A673 (cell line): ENCODE measurements at regions not wholly inside any gene's neighbourhood (a gene's known extent, or its start where the extent isn't known, plus 50 kb on each side); places are given as distances from the start of the nearest gene placed in this dataset.
A peak's percentile ranks its signal among the peaks of the same experiment; 100 is the strongest.

Experiments used
- BruUV-seq: library from RNA; stranded (reverse); fragments of 400-500 nt; replicated peaks from 2 replicates; lab custom pipeline; 2021; lab: Mats Ljungman, UMichigan
- CTCF ChIA-PET: fragments of 300-600 bp; sonication (Branson Sonifier 250); formaldehyde crosslinking; loops from one replicate; lab custom pipeline; 2022; ENCODE audit warnings: antibody characterized with exemption; lab: Charles Lee
- POLR2A ChIA-PET: fragments of 300-600 bp; sonication (Branson Sonifier 250); formaldehyde crosslinking; loops from one replicate; lab custom pipeline; 2022; ENCODE audit warnings: antibody characterized with exemption; ENCODE audit not compliant: low non-redundant PET; lab: Charles Lee
- DNase-seq: peaks from one replicate; pipeline ENCODE4 v3.0.0-alpha.2; 2015; ENCODE audit warnings: low spot score
- H3K27ac ChIP-seq: fragments of 200-600 bp; sonication (generic); 2 replicates; pipeline ENCODE4 v1.5.1; 2016; ENCODE audit warnings: mixed run types, low read depth, mild to moderate bottlenecking, mixed read lengths, antibody characterized with exemption, low read length; ENCODE audit not compliant: poor library complexity, severe bottlenecking
- H3K27me3 ChIP-seq: fragments of 200-600 bp; sonication (generic); replicated peaks from 2 replicates; pipeline ENCODE4 v1.6.1; 2017; ENCODE audit warnings: mixed run types, low read depth, mild to moderate bottlenecking, mixed read lengths, antibody characterized with exemption, low read length; ENCODE audit not compliant: insufficient read depth, poor library complexity
- H3K36me3 ChIP-seq: fragments of 200-600 bp; sonication (generic); 2 replicates; pipeline ENCODE4 v1.6.1; 2016; ENCODE audit warnings: mixed run types, mild to moderate bottlenecking, mixed read lengths, antibody characterized with exemption, low read length; ENCODE audit not compliant: insufficient read depth, poor library complexity, severe bottlenecking
- H3K4me1 ChIP-seq: fragments of 200-600 bp; sonication (generic); 2 replicates; pipeline ENCODE4 v1.6.1; 2017; ENCODE audit warnings: mixed run types, mild to moderate bottlenecking, mixed read lengths, antibody characterized with exemption, low read length; ENCODE audit not compliant: insufficient read depth, poor library complexity, severe bottlenecking
- H3K4me3 ChIP-seq: fragments of 200-600 bp; sonication (generic); 2 replicates; pipeline ENCODE4 v1.5.1; 2016; ENCODE audit warnings: low read depth, mixed run types, mild to moderate bottlenecking, mixed read lengths, low read length; ENCODE audit not compliant: poor library complexity, severe bottlenecking
- H3K9me3 ChIP-seq: fragments of 200-600 bp; sonication (generic); 2 replicates; pipeline ENCODE4 v1.6.1; 2016; ENCODE audit warnings: mixed run types, low read depth, mild to moderate bottlenecking, mixed read lengths, antibody characterized with exemption, low read length; ENCODE audit not compliant: poor library complexity, severe bottlenecking
- CTCF ChIP-seq: fragments of 300-800, 200-600 bp; sonication (generic); conservative IDR thresholded peaks from 2 replicates; pipeline ENCODE4 v1.5.1; 2017; ENCODE audit warnings: low read depth, mild to moderate bottlenecking, antibody characterized with exemption, low read length, moderate library complexity, mixed read lengths
- EZH2 ChIP-seq: fragments of 200-600 bp; sonication (generic); IDR thresholded peaks from 2 replicates; pipeline ENCODE4 v1.6.1; 2017; ENCODE audit warnings: borderline replicate concordance, low read depth, mild to moderate bottlenecking, mixed read lengths, antibody characterized with exemption, low read length; ENCODE audit not compliant: poor library complexity, severe bottlenecking
- intact Hi-C: fragments of 100-400 bp; cut with micrococcal nuclease; formaldehyde crosslinking; loops from one replicate; pipeline ENCODE4 v1.10.0; 2022; ENCODE audit not compliant: unreplicated experiment

GRCh38 chr6:110538416-110539160 is 62.2 kb upstream of the SLC22A16 start:
- ChIA-PET POLR2A (no interaction called here), CTCF (no interaction called here)
- no peaks in the 10 kb centered on the region for H3K36me3 ChIP-seq
- H3K27ac ChIP-seq = no peak overlapping the region
- peaks cover 8% of the 10 kb centered on the region for H3K4me1 ChIP-seq
- peaks cover 5% of the 10 kb centered on the region for H3K9me3 ChIP-seq
- intact Hi-C loops = no loop called here
- TF ChIP-seq CTCF = no peak
- TF ChIP-seq EZH2 = no peak
- DNase-seq = no peak
- H3K27me3 ChIP-seq = peaks cover 21% of the 10 kb centered on the region
- no peak overlapping the region for H3K4me3 ChIP-seq
- no TSS peak for BruUV-seq

- CTCF ChIA-PET = no interaction called here
- no peak overlapping the region for H3K4me3 ChIP-seq
- peaks cover 8% of the 10 kb centered on the region for H3K4me1 ChIP-seq
- H3K27me3 ChIP-seq = peaks cover 26% of the 10 kb centered on the region
- POLR2A ChIA-PET = no interaction called here
- no TSS peak for BruUV-seq
- DNase-seq = peak; percentile 75
- intact Hi-C loops = no loop called here
- peaks cover 5% of the 10 kb centered on the region for H3K9me3 ChIP-seq
- TF ChIP-seq EZH2 (no peak), CTCF (no peak)
- H3K27ac ChIP-seq = no peak overlapping the region
- no peaks in the 10 kb centered on the region for H3K36me3 ChIP-seq
Measured at GRCh38 chr6:110537208-110538123, 61.1 kb upstream of the SLC22A16 start.

DNA sequence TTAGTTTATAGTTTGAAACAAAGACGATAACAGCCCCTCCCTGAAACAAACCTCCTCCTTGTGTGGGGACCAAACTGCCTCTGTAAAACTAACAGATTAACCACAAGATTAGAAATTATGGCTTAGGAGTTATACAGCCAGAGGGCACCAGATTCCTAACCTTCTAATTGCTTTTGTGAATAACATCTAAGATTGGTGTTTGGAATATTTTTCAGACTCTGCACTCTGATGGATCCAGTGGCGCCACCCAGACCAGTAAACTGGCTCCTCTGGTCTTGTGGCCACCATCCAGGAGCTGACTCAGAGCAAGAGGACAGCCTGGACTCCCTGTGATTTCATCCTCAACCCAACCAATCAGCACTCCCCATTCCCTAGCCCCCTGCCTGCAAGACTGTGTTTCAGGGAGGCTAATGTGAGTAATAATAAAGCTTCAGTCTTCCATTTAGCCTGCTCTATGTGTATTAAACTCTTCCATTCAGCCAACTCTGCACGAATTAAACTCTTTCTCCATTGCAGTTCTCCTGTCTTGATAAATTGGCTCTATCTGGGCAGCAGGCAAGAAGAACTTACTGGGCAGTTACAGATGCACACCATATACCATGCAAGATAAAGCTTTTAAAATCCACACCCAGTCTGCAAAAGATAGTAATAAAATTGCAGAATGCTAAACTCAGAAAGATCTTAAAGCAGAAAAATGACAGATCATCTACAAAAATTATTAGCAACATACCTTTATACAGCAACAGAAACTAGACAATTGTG is 58.5 kb upstream of the SLC22A16 start:
- no peaks in the 10 kb centered on the region for H3K36me3 ChIP-seq
- TF ChIP-seq CTCF = no peak
- no peak for TF ChIP-seq EZH2
- intact Hi-C loops = no loop called here
- no peak for DNase-seq
- H3K27ac ChIP-seq = no peak overlapping the region
- POLR2A ChIA-PET = no interaction called here
- CTCF ChIA-PET = no interaction called here
- H3K9me3 ChIP-seq = peaks cover 12% of the 10 kb centered on the region
- H3K4me3 ChIP-seq = no peak overlapping the region
- H3K4me1 ChIP-seq = peaks cover 8% of the 10 kb centered on the region
- H3K27me3 ChIP-seq = peaks cover 38% of the 10 kb centered on the region
- BruUV-seq = no TSS peak
